ENCODE measurements at regions not wholly inside any gene's neighbourhood (a gene's known extent, or its start where the extent isn't known, plus 50 kb on each side); places are given as distances from the start of the nearest gene placed in this dataset.

- H3K27me3 ChIP-seq (ENCODE audit: control insufficient read depth, insufficient read depth): no peaks in the 10 kb centered on the region
- H3K4me1 ChIP-seq (ENCODE audit: control insufficient read depth, insufficient read depth, low read length): no peaks in the 10 kb centered on the region
- H3K27ac ChIP-seq (ENCODE audit: low read length): no peak overlapping the region
- H3K9me3 ChIP-seq (ENCODE audit: control insufficient read depth, low read length): no peaks in the 10 kb centered on the region
- no peak overlapping the region for H3K4me3 ChIP-seq (ENCODE audit: low read length)
- no peak for ATAC-seq
- 90% methylated on average over 2 of the region's 2 CpGs for WGBS
- DNase-seq: no peak
- intact Hi-C loops (cut with DNase I): no loop called here
Measured at GRCh38 chr2:67462738-67463496, 65.8 kb downstream of the ETAA1 start.

- ATAC-seq: no peak
- H3K27ac ChIP-seq (ENCODE audit: low read length): no peak overlapping the region
- WGBS: 77% methylated on average over 5 of the region's 5 CpGs
Measured at GRCh38 chr2:67463810-67464209, 66.7 kb downstream of the ETAA1 start.

GRCh38 chr2:67465623-67466022 is 68.5 kb downstream of the ETAA1 start:
- H3K27ac ChIP-seq (ENCODE audit: low read length): no peak overlapping the region
- no peaks in the 10 kb centered on the region for H3K27me3 ChIP-seq (ENCODE audit: control insufficient read depth, insufficient read depth)
- no peaks in the 10 kb centered on the region for H3K4me1 ChIP-seq (ENCODE audit: control insufficient read depth, insufficient read depth, low read length)
- H3K4me3 ChIP-seq (ENCODE audit: low read length): no peak overlapping the region
- ATAC-seq: no peak
- intact Hi-C loops (cut with DNase I): no loop called here
- H3K9me3 ChIP-seq (ENCODE audit: control insufficient read depth, low read length): no peaks in the 10 kb centered on the region
- no peak for DNase-seq

More at GRCh38 chr2:67463810-67464209, 66.7 kb downstream of the ETAA1 start:
- Histone ChIP-seq H3K4me1 (ENCODE audit: control insufficient read depth, insufficient read depth, low read length) (no peaks in the 10 kb centered on the region), H3K9me3 (ENCODE audit: control insufficient read depth, low read length) (no peaks in the 10 kb centered on the region), H3K4me3 (ENCODE audit: low read length) (no peak overlapping the region), H3K27me3 (ENCODE audit: control insufficient read depth, insufficient read depth) (no peaks in the 10 kb centered on the region)
- no peak for DNase-seq
- intact Hi-C loops (cut with DNase I): no loop called here

- H3K27me3 ChIP-seq (ENCODE audit: control insufficient read depth, insufficient read depth): no peaks in the 10 kb centered on the region
- H3K4me1 ChIP-seq (ENCODE audit: control insufficient read depth, insufficient read depth, low read length): no peaks in the 10 kb centered on the region
- H3K27ac ChIP-seq (ENCODE audit: low read length): no peak overlapping the region
- no peaks in the 10 kb centered on the region for H3K9me3 ChIP-seq (ENCODE audit: control insufficient read depth, low read length)
- DNase-seq: no peak
- no peak for ATAC-seq
- WGBS: 60% methylated on average over 4 of the region's 4 CpGs
- intact Hi-C loops (cut with DNase I): no loop called here
- no peak overlapping the region for H3K4me3 ChIP-seq (ENCODE audit: low read length)
Measured at GRCh38 chr2:67466734-67467133, 69.6 kb downstream of the ETAA1 start.

GRCh38 chr2:67471681-67472080 is 74.5 kb downstream of the ETAA1 start:
- H3K4me3 ChIP-seq (ENCODE audit: low read length): no peak overlapping the region
- no peaks in the 10 kb centered on the region for H3K4me1 ChIP-seq (ENCODE audit: control insufficient read depth, insufficient read depth, low read length)
- no peaks in the 10 kb centered on the region for H3K27me3 ChIP-seq (ENCODE audit: control insufficient read depth, insufficient read depth)
- WGBS: 81% methylated on average over 3 of the region's 3 CpGs
- DNase-seq (no peak), ATAC-seq (no peak)
- H3K27ac ChIP-seq (ENCODE audit: low read length): no peak overlapping the region
- intact Hi-C loops (cut with DNase I): no loop called here
- H3K9me3 ChIP-seq (ENCODE audit: control insufficient read depth, low read length): no peaks in the 10 kb centered on the region

- Histone ChIP-seq H3K4me1 (ENCODE audit: control insufficient read depth, insufficient read depth, low read length) (no peaks in the 10 kb centered on the region), H3K4me3 (ENCODE audit: low read length) (no peak overlapping the region), H3K9me3 (ENCODE audit: control insufficient read depth, low read length) (no peaks in the 10 kb centered on the region), H3K27ac (ENCODE audit: low read length) (no peak overlapping the region), H3K27me3 (ENCODE audit: control insufficient read depth, insufficient read depth) (no peaks in the 10 kb centered on the region)
- ATAC-seq: peak; percentile 41 to 51
- intact Hi-C loops (cut with DNase I): no loop called here
- DNase-seq: peak; percentile 12 to 47 (median 43)
- WGBS: 37% methylated on average over 9 of the region's 9 CpGs
Measured at GRCh38 chr2:67476809-67477790, 80.0 kb downstream of the ETAA1 start.

GRCh38 chr2:67479261-67479660 is 82.1 kb downstream of the ETAA1 start:
- H3K27ac ChIP-seq (ENCODE audit: low read length): no peak overlapping the region
- H3K4me3 ChIP-seq (ENCODE audit: low read length): no peak overlapping the region
- no peak for DNase-seq
- H3K9me3 ChIP-seq (ENCODE audit: control insufficient read depth, low read length): no peaks in the 10 kb centered on the region
- 75% methylated on average over 1 of the region's 1 CpG for WGBS
- no peaks in the 10 kb centered on the region for H3K27me3 ChIP-seq (ENCODE audit: control insufficient read depth, insufficient read depth)
- no peak for ATAC-seq
- intact Hi-C loops (cut with DNase I): no loop called here
- H3K4me1 ChIP-seq (ENCODE audit: control insufficient read depth, insufficient read depth, low read length): no peaks in the 10 kb centered on the region

- WGBS: 25% methylated on average over 2 of the region's 2 CpGs
Measured at GRCh38 chr2:67485431-67485830, 88.3 kb downstream of the ETAA1 start.

GRCh38 chr2:67486041-67486796 is 89.1 kb downstream of the ETAA1 start:
- Histone ChIP-seq H3K27me3 (ENCODE audit: control insufficient read depth, insufficient read depth) (no peaks in the 10 kb centered on the region), H3K4me1 (ENCODE audit: control insufficient read depth, insufficient read depth, low read length) (no peaks in the 10 kb centered on the region), H3K9me3 (ENCODE audit: control insufficient read depth, low read length) (no peaks in the 10 kb centered on the region), H3K27ac (ENCODE audit: low read length) (no peak overlapping the region), H3K4me3 (ENCODE audit: low read length) (no peak overlapping the region)
- peak; percentile 81 to 84 for ATAC-seq
- peak; percentile 21 to 62 (median 41) for DNase-seq
- intact Hi-C loops (cut with DNase I): no loop called here
- 74% methylated on average over 1 of the region's 1 CpG for WGBS

More at GRCh38 chr2:67485431-67485830, 88.3 kb downstream of the ETAA1 start:
- H3K4me3 ChIP-seq (ENCODE audit: low read length): no peak overlapping the region
- no peaks in the 10 kb centered on the region for H3K9me3 ChIP-seq (ENCODE audit: control insufficient read depth, low read length)
- intact Hi-C loops (cut with DNase I): no loop called here
- no peak for DNase-seq
- H3K27ac ChIP-seq (ENCODE audit: low read length): no peak overlapping the region
- no peaks in the 10 kb centered on the region for H3K4me1 ChIP-seq (ENCODE audit: control insufficient read depth, insufficient read depth, low read length)
- ATAC-seq: no peak
- no peaks in the 10 kb centered on the region for H3K27me3 ChIP-seq (ENCODE audit: control insufficient read depth, insufficient read depth)

GRCh38 chr2:67487993-67488392 is 90.9 kb downstream of the ETAA1 start:
- intact Hi-C loops (cut with DNase I): no loop called here
- DNase-seq: peak in 1 of 3 donors; percentile 32
- Histone ChIP-seq H3K4me3 (ENCODE audit: low read length) (no peak overlapping the region), H3K27ac (ENCODE audit: low read length) (no peak overlapping the region), H3K27me3 (ENCODE audit: control insufficient read depth, insufficient read depth) (no peaks in the 10 kb centered on the region), H3K4me1 (ENCODE audit: control insufficient read depth, insufficient read depth, low read length) (no peaks in the 10 kb centered on the region), H3K9me3 (ENCODE audit: control insufficient read depth, low read length) (no peaks in the 10 kb centered on the region)
- 82% methylated on average over 4 of the region's 4 CpGs for WGBS
- peak in 1 of 2 donors; percentile 57 for ATAC-seq

Measured in right cardiac atrium (tissue), 5 donors.